ENCODE measurements at regions not wholly inside any gene's neighbourhood (a gene's known extent, or its start where the extent isn't known, plus 50 kb on each side); places are given as distances from the start of the nearest gene placed in this dataset.
"Not testable (repeated sequence)": the region's sequence is repeated elsewhere in the genome, so short reads cannot be mapped to it uniquely, and the experiment has no call there.

GRCh38 chr16:7938175-7938574 is 605.5 kb downstream of the RBFOX1 start:
- DNase-seq, result no peak

- DNase-seq, result no peak
Observed at GRCh38 chr16:7921345-7921744, 588.7 kb downstream of the RBFOX1 start.

GRCh38 chr16:7919782-7920181 is 587.1 kb downstream of the RBFOX1 start:
- DNase-seq, result no peak

- no peak for DNase-seq
Observed at GRCh38 chr16:7914748-7915147, 582.1 kb downstream of the RBFOX1 start.

GRCh38 chr16:7912132-7912531 is 579.5 kb downstream of the RBFOX1 start:
- no peak for DNase-seq

- DNase-seq, result no peak
Observed at GRCh38 chr16:7910116-7910515, 577.5 kb downstream of the RBFOX1 start.

GRCh38 chr16:7888411-7888810 is 555.8 kb downstream of the RBFOX1 start:
- no peak for DNase-seq

GRCh38 chr16:7887316-7887715 is 554.7 kb downstream of the RBFOX1 start:
- no peak for DNase-seq

- DNase-seq, result no peak
Observed at GRCh38 chr16:7871979-7872378, 539.3 kb downstream of the RBFOX1 start.

- DNase-seq, result no peak
Observed at GRCh38 chr16:7871371-7871770, 538.7 kb downstream of the RBFOX1 start.

- DNase-seq, result no peak
Observed at GRCh38 chr16:7867831-7868230, 535.2 kb downstream of the RBFOX1 start.

- no peak for DNase-seq
Observed at GRCh38 chr16:7866144-7866543, 533.5 kb downstream of the RBFOX1 start.

GRCh38 chr16:7865393-7865792 is 532.7 kb downstream of the RBFOX1 start:
- not testable (repeated sequence) for DNase-seq

- no peak for DNase-seq
Observed at GRCh38 chr16:7861891-7862582, 529.4 kb downstream of the RBFOX1 start.

- DNase-seq, result no peak
Observed at GRCh38 chr16:7853197-7853596, 520.6 kb downstream of the RBFOX1 start.

- DNase-seq, result no peak
Observed at GRCh38 chr16:7849841-7850240, 517.2 kb downstream of the RBFOX1 start.

- DNase-seq, result no peak
Observed at GRCh38 chr16:7843261-7843660, 510.6 kb downstream of the RBFOX1 start.

GRCh38 chr16:7839568-7839967 is 506.9 kb downstream of the RBFOX1 start:
- DNase-seq, result no peak

- DNase-seq, result no peak
Observed at GRCh38 chr16:7834771-7835431, 502.3 kb downstream of the RBFOX1 start.

- DNase-seq, result no peak
Observed at GRCh38 chr16:7820816-7821215, 488.2 kb downstream of the RBFOX1 start.

GRCh38 chr16:7805686-7806396 is 473.2 kb downstream of the RBFOX1 start:
- no peak for DNase-seq

GRCh38 chr16:7804635-7805195 is 472.1 kb downstream of the RBFOX1 start:
- no peak for DNase-seq

GRCh38 chr16:7792346-7792745 is 459.7 kb downstream of the RBFOX1 start:
- DNase-seq, result no peak
